ENCODE measurements at regions not wholly inside any gene's neighbourhood (a gene's known extent, or its start where the extent isn't known, plus 50 kb on each side); places are given as distances from the start of the nearest gene placed in this dataset.

DNA sequence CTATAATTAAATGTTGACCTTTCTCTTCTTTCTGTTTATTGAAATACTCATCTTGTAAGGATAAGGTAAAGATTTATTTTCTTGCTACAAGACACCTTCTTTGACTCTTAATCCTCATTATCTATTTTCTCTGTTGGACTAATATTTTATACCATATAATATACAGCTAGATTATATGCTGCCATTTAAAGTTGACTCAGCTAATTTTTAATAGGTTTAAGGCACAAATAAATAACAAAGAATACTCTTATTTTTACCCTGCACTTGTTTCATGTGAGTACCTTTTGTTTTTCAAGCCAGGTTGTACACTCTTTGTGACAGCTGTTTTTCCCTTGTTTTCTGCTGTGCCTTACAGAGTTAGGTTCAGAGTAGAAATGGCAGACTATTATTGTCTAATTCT is 83.9 kb upstream of the ASCC3 start:
- TF ChIP-seq, protein P1, sequence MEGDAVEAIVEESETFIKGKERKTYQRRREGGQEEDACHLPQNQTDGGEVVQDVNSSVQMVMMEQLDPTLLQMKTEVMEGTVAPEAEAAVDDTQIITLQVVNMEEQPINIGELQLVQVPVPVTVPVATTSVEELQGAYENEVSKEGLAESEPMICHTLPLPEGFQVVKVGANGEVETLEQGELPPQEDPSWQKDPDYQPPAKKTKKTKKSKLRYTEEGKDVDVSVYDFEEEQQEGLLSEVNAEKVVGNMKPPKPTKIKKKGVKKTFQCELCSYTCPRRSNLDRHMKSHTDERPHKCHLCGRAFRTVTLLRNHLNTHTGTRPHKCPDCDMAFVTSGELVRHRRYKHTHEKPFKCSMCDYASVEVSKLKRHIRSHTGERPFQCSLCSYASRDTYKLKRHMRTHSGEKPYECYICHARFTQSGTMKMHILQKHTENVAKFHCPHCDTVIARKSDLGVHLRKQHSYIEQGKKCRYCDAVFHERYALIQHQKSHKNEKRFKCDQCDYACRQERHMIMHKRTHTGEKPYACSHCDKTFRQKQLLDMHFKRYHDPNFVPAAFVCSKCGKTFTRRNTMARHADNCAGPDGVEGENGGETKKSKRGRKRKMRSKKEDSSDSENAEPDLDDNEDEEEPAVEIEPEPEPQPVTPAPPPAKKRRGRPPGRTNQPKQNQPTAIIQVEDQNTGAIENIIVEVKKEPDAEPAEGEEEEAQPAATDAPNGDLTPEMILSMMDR (IDR thresholded peaks at IDR 0.05 in 4 of 5, conservative IDR thresholded peaks at IDR 0.05 in 1 of 5), result no peak
- no peak for TF ChIP-seq POLR2A (IDR thresholded peaks at IDR 0.05)

All from gastrocnemius medialis (tissue), 4 donors.